WTC11 (cell line): ENCODE measurements at regions not wholly inside any gene's neighbourhood (a gene's known extent, or its start where the extent isn't known, plus 50 kb on each side); places are given as distances from the start of the nearest gene placed in this dataset.

Source experiments
- ATAC-seq: fragments of 200-7000 bp; cut with Tn5 transposase; 2 replicates; pipeline ENCODE4 v1.10.0; 2021; ENCODE audit warnings: mild to moderate bottlenecking, moderate library complexity
- CTCF ChIA-PET: fragments of 300-600 bp; sonication (Branson Sonifier 250); formaldehyde crosslinking; loops from one replicate; lab custom pipeline; 2021; ENCODE audit warnings: antibody characterized with exemption; lab: Charles Lee
- POLR2A ChIA-PET: fragments of 350-600 bp; sonication (Branson Sonifier 250); formaldehyde crosslinking; loops from one replicate; lab custom pipeline; 2021; ENCODE audit warnings: antibody characterized with exemption; lab: Charles Lee
- DNase-seq: peaks from one replicate; pipeline ENCODE4 v3.0.0; 2021; ENCODE audit warnings: low spot score
- H3K27ac Mint-ChIP-seq: 2 replicates; pipeline ENCODE4 v1.8.0; 2021; ENCODE audit warnings: mixed read lengths
- H3K27me3 Mint-ChIP-seq: 2 replicates; pipeline ENCODE4 v1.8.0; 2021; ENCODE audit warnings: low read depth, mild to moderate bottlenecking, moderate library complexity, mixed read lengths
- H3K36me3 Mint-ChIP-seq: 2 replicates; pipeline ENCODE4 v1.8.0; 2021; ENCODE audit warnings: mixed read lengths
- H3K4me1 Mint-ChIP-seq: 2 replicates; pipeline ENCODE4 v1.8.0; 2022; ENCODE audit warnings: mixed read lengths
- H3K4me3 Mint-ChIP-seq: 2 replicates; pipeline ENCODE4 v1.8.0; 2021; ENCODE audit warnings: mild to moderate bottlenecking, moderate library complexity, mixed read lengths
- H3K9me3 Mint-ChIP-seq: 2 replicates; pipeline ENCODE4 v1.8.0; 2021; ENCODE audit warnings: mixed read lengths
- CBFB ChIP-seq: sonication (generic); formaldehyde crosslinking; IDR thresholded peaks from 2 replicates; pipeline ENCODE4 v1.8.1; 2022; ENCODE audit warnings: mild to moderate bottlenecking, low read depth, missing genetic modification reagents
- CREB1 ChIP-seq: sonication (generic); formaldehyde crosslinking; IDR thresholded peaks from 2 replicates; pipeline ENCODE4 v1.8.0; 2023; ENCODE audit warnings: mild to moderate bottlenecking, missing genetic modification reagents
- CREM ChIP-seq: sonication (generic); formaldehyde crosslinking; IDR thresholded peaks from 2 replicates; pipeline ENCODE4 v1.8.1; 2022; ENCODE audit warnings: mild to moderate bottlenecking, missing genetic modification reagents, moderate library complexity
- FOXK1 ChIP-seq: sonication (generic); formaldehyde crosslinking; IDR thresholded peaks from 2 replicates; pipeline ENCODE4 v1.8.0; 2022; ENCODE audit warnings: mild to moderate bottlenecking, moderate library complexity, missing genetic modification reagents
- JUN ChIP-seq: sonication (generic); formaldehyde crosslinking; IDR thresholded peaks from 2 replicates; pipeline ENCODE4 v1.8.0; 2023; ENCODE audit warnings: mild to moderate bottlenecking, missing genetic modification reagents
- MXD4 ChIP-seq: fragments of 250-450 bp; sonication (Bioruptor Pico); IDR thresholded peaks from 2 replicates; pipeline ENCODE4 v1.8.0; 2021; ENCODE audit warnings: mild to moderate bottlenecking, moderate library complexity, borderline replicate concordance
- NR1H2 ChIP-seq: sonication (generic); formaldehyde crosslinking; IDR thresholded peaks from 2 replicates; pipeline ENCODE4 v1.9.0; 2021; ENCODE audit warnings: mild to moderate bottlenecking, moderate library complexity, missing genetic modification reagents
- NR2C2 ChIP-seq: sonication (generic); formaldehyde crosslinking; IDR thresholded peaks from 2 replicates; pipeline ENCODE4 v1.8.0; 2022; ENCODE audit warnings: mild to moderate bottlenecking, missing genetic modification reagents
- RORB ChIP-seq: fragments of 250-450 bp; sonication (Bioruptor Pico); IDR thresholded peaks from 2 replicates; pipeline ENCODE4 v1.9.0; 2021; ENCODE audit warnings: mild to moderate bottlenecking
- SMAD3 ChIP-seq: sonication (generic); formaldehyde crosslinking; IDR thresholded peaks from 2 replicates; pipeline ENCODE4 v1.8.0; 2022; ENCODE audit warnings: missing genetic modification reagents, mild to moderate bottlenecking, borderline replicate concordance
- TEAD4 ChIP-seq: sonication (generic); formaldehyde crosslinking; IDR thresholded peaks from 2 replicates; pipeline ENCODE4 v1.8.0; 2022; ENCODE audit warnings: mild to moderate bottlenecking, missing genetic modification reagents
- ZNF263 ChIP-seq: sonication (generic); formaldehyde crosslinking; IDR thresholded peaks from 2 replicates; pipeline ENCODE4 v1.8.1; 2022; ENCODE audit warnings: low read depth, mild to moderate bottlenecking, moderate library complexity, missing genetic modification reagents
- TF ChIP-seq, protein P1 (sequence below): sonication (generic); formaldehyde crosslinking; IDR thresholded peaks from 2 replicates; pipeline ENCODE4 v1.8.1; 2022; ENCODE audit warnings: missing genetic modification reagents, borderline replicate concordance
- TF ChIP-seq, protein P2 (sequence below): sonication (generic); formaldehyde crosslinking; IDR thresholded peaks from 2 replicates; pipeline ENCODE4 v1.8.1; 2022; ENCODE audit warnings: low read depth, mild to moderate bottlenecking, moderate library complexity, missing genetic modification reagents, borderline replicate concordance
- TF ChIP-seq, protein P3 (sequence below): fragments of 200-600 bp; IDR thresholded peaks from 2 replicates; pipeline ENCODE4 v1.8.0; 2022; ENCODE audit warnings: antibody characterized with exemption
- TF ChIP-seq, protein P4 (sequence below): sonication (generic); formaldehyde crosslinking; IDR thresholded peaks from 2 replicates; pipeline ENCODE4 v1.8.1; 2022; ENCODE audit warnings: mild to moderate bottlenecking, missing genetic modification reagents, moderate library complexity, borderline replicate concordance
- TF ChIP-seq, protein P5 (sequence below): sonication (generic); formaldehyde crosslinking; conservative IDR thresholded peaks from 2 replicates; pipeline ENCODE4 v1.8.1; 2022; ENCODE audit warnings: mild to moderate bottlenecking, missing genetic modification reagents
- TF ChIP-seq, protein P6 (sequence below): sonication (generic); formaldehyde crosslinking; IDR thresholded peaks from 2 replicates; pipeline ENCODE4 v1.8.1; 2023; ENCODE audit warnings: mild to moderate bottlenecking, missing genetic modification reagents, moderate library complexity

DNA sequence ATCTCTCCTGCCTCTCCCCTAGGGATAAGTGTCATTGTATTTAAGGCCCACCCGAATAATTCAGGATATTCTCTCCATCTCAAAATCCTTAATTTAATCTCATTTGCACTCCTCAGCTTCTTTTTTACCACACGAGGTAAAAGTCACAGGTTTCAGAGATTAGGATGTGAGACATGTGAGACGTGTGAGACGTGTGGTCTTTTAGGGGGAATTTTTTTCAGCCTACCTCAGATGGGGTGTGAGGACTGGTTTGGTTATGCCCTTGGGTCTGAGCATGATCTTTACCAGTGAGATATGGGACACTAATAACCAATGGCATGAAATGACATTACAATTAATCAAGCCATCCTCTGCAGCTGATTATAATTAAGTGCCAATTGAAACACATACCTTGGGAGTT, 324.2 kb downstream of the BMP2 start:
- TF ChIP-seq, protein P1, sequence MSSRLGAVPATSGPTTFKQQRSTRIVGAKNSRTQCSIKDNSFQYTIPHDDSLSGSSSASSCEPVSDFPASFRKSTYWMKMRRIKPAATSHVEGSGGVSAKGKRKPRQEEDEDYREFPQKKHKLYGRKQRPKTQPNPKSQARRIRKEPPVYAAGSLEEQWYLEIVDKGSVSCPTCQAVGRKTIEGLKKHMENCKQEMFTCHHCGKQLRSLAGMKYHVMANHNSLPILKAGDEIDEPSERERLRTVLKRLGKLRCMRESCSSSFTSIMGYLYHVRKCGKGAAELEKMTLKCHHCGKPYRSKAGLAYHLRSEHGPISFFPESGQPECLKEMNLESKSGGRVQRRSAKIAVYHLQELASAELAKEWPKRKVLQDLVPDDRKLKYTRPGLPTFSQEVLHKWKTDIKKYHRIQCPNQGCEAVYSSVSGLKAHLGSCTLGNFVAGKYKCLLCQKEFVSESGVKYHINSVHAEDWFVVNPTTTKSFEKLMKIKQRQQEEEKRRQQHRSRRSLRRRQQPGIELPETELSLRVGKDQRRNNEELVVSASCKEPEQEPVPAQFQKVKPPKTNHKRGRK (CRISPR knock-in tag) = no peak
- TF ChIP-seq CBFB (CRISPR knock-in tag) (no peak), NR2C2 (no peak), CREB1 (CRISPR knock-in tag) (no peak), JUN (CRISPR knock-in tag) (no peak), SMAD3 (CRISPR knock-in tag) (no peak)
- TF ChIP-seq, protein P2, sequence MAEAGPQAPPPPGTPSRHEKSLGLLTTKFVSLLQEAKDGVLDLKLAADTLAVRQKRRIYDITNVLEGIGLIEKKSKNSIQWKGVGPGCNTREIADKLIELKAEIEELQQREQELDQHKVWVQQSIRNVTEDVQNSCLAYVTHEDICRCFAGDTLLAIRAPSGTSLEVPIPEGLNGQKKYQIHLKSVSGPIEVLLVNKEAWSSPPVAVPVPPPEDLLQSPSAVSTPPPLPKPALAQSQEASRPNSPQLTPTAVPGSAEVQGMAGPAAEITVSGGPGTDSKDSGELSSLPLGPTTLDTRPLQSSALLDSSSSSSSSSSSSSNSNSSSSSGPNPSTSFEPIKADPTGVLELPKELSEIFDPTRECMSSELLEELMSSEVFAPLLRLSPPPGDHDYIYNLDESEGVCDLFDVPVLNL (CRISPR knock-in tag) = no peak
- ChIA-PET POLR2A (no interaction called here), CTCF (no interaction called here)
- no peaks in the 10 kb centered on the region for H3K27me3 Mint-ChIP-seq
- ATAC-seq (no peak), DNase-seq (no peak)
- peaks cover 5% of the 10 kb centered on the region; the same call in 1 of the 2 replicates for H3K4me1 Mint-ChIP-seq
- H3K27ac Mint-ChIP-seq = no peak overlapping the region
- H3K36me3 Mint-ChIP-seq = no peaks in the 10 kb centered on the region
- no peaks in the 10 kb centered on the region for H3K9me3 Mint-ChIP-seq
- H3K4me3 Mint-ChIP-seq = no peak overlapping the region

DNA sequence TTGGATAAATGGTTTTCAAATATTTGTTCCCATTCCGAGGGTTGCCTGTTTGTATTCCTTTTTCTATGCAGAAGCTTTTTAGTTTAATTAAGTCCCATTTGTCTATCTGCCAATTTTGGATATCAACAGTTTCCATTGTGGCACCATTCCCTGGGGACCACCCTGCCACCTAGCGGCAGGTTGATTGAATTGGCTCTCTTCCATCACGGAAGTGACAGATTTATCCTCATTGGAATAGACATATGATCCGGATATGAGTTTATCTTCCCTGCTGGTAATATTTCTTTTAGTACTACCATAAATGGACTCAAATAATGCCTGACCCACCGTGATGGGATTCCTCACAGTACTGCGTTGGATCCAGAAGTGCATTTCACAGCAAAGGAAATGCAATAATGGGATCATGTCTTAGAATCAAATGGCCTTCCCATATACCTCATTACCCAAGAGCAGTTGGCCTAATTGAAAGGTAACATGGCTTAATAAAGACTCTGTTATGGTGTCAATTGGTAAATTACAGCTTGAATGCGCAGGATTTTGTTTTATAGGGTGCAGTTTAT, 327.0 kb downstream of the BMP2 start:
- CTCF ChIA-PET = no interaction called here
- TF ChIP-seq, protein P3, sequence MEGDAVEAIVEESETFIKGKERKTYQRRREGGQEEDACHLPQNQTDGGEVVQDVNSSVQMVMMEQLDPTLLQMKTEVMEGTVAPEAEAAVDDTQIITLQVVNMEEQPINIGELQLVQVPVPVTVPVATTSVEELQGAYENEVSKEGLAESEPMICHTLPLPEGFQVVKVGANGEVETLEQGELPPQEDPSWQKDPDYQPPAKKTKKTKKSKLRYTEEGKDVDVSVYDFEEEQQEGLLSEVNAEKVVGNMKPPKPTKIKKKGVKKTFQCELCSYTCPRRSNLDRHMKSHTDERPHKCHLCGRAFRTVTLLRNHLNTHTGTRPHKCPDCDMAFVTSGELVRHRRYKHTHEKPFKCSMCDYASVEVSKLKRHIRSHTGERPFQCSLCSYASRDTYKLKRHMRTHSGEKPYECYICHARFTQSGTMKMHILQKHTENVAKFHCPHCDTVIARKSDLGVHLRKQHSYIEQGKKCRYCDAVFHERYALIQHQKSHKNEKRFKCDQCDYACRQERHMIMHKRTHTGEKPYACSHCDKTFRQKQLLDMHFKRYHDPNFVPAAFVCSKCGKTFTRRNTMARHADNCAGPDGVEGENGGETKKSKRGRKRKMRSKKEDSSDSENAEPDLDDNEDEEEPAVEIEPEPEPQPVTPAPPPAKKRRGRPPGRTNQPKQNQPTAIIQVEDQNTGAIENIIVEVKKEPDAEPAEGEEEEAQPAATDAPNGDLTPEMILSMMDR = peak; percentile 76; the same call in 1 of the 2 replicates
- TF ChIP-seq TEAD4 (CRISPR knock-in tag) (no peak), CREM (CRISPR knock-in tag) (no peak), RORB (CRISPR knock-in tag) (no peak)
- TF ChIP-seq, all 79 proteins: peak for 1

DNA sequence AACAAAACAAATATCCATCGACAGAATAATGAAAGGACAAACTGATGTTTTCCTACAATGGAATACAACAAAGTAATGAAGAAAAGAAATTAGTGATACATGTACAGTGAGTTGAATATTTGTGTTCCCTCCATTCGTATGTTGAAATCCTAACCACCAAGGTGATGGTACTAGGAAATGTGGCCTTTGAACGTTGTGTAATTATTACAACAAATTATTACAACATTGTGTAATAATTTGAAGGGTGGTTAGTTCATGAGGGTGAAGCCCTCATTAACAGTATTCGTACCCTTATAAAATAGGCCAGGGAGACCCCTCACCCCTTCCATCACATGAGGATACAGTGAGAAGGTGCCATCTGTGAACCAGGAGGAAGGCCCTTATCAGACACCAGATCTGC, 339.4 kb downstream of the BMP2 start:
- no peaks in the 10 kb centered on the region for H3K27me3 Mint-ChIP-seq
- no peaks in the 10 kb centered on the region for H3K36me3 Mint-ChIP-seq
- peaks cover under 1% of the 10 kb centered on the region for H3K4me1 Mint-ChIP-seq
- no peak for TF ChIP-seq NR1H2 (CRISPR knock-in tag)
- TF ChIP-seq FOXK1 = no peak
- no peak for TF ChIP-seq MXD4 (CRISPR knock-in tag)
- TF ChIP-seq NR2C2 = no peak
- TF ChIP-seq, protein P4, sequence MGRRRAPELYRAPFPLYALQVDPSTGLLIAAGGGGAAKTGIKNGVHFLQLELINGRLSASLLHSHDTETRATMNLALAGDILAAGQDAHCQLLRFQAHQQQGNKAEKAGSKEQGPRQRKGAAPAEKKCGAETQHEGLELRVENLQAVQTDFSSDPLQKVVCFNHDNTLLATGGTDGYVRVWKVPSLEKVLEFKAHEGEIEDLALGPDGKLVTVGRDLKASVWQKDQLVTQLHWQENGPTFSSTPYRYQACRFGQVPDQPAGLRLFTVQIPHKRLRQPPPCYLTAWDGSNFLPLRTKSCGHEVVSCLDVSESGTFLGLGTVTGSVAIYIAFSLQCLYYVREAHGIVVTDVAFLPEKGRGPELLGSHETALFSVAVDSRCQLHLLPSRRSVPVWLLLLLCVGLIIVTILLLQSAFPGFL (CRISPR knock-in tag) = no peak
- TF ChIP-seq, protein P5, sequence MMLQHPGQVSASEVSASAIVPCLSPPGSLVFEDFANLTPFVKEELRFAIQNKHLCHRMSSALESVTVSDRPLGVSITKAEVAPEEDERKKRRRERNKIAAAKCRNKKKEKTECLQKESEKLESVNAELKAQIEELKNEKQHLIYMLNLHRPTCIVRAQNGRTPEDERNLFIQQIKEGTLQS (CRISPR knock-in tag) = no peak
- TF ChIP-seq TEAD4 (CRISPR knock-in tag) = no peak
- TF ChIP-seq CREB1 (CRISPR knock-in tag) = no peak
- TF ChIP-seq, protein P2 (CRISPR knock-in tag) = no peak
- no peak for TF ChIP-seq ZNF263 (CRISPR knock-in tag)
- TF ChIP-seq, protein P6, sequence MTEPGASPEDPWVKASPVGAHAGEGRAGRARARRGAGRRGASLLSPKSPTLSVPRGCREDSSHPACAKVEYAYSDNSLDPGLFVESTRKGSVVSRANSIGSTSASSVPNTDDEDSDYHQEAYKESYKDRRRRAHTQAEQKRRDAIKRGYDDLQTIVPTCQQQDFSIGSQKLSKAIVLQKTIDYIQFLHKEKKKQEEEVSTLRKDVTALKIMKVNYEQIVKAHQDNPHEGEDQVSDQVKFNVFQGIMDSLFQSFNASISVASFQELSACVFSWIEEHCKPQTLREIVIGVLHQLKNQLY (CRISPR knock-in tag) = no peak
- ATAC-seq (no peak), DNase-seq (no peak)
- H3K9me3 Mint-ChIP-seq = peaks cover 4% of the 10 kb centered on the region; the same call in 1 of the 2 replicates
- CTCF ChIA-PET = no interaction called here
- H3K4me3 Mint-ChIP-seq = no peak overlapping the region
- POLR2A ChIA-PET = no interaction called here
- no peak overlapping the region for H3K27ac Mint-ChIP-seq

More for the DNA sequence above, 327.0 kb downstream of the BMP2 start:
- H3K9me3 Mint-ChIP-seq = no peaks in the 10 kb centered on the region
- H3K4me1 Mint-ChIP-seq = peaks cover 5% of the 10 kb centered on the region; the same call in 1 of the 2 replicates
- no peak overlapping the region for H3K4me3 Mint-ChIP-seq
- peak; percentile 67 for ATAC-seq
- DNase-seq = peak; percentile 64
- no peaks in the 10 kb centered on the region for H3K36me3 Mint-ChIP-seq
- H3K27me3 Mint-ChIP-seq = no peaks in the 10 kb centered on the region; the same call in 1 of the 2 replicates
- H3K27ac Mint-ChIP-seq = no peak overlapping the region
- POLR2A ChIA-PET = no interaction called here
